ENCODE measurements at regions not wholly inside any gene's neighbourhood (a gene's known extent, or its start where the extent isn't known, plus 50 kb on each side); places are given as distances from the start of the nearest gene placed in this dataset.

DNA sequence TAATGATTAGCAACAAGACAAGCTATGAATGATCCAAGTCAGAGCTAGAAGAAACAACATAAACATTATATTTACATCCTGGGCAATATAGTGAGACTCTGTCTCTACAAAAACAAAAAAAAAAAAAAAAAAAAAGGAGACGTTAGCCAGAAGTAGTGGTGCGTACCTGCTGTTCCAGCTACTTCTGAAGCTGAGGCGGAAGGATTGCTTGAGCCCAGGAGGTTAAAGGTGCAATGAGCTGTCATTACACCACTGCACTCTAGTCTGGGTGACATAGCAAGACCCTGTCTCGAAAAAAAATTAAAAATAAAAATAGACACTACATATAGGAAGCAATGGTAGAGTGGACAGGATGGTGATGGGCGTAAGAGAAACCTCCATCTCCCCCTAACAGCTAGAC is 144.6 kb upstream of the VCX3A start:
- Histone ChIP-seq H3K4me1 (no peaks in the 10 kb centered on the region), H3K4me3 (no peak overlapping the region), H3K36me3 (ENCODE audit: low read depth, missing control alignments) (no peaks in the 10 kb centered on the region), H3K27me3 (no peaks in the 10 kb centered on the region), H3K27ac (no peak overlapping the region), H3K9me3 (no peaks in the 10 kb centered on the region)
- intact Hi-C loops (cut with DNase I; ENCODE audit: low total_unique reads): no loop called here
- no peak for TF ChIP-seq POLR2A (IDR thresholded peaks at IDR 0.05)
- TF ChIP-seq, protein P1, sequence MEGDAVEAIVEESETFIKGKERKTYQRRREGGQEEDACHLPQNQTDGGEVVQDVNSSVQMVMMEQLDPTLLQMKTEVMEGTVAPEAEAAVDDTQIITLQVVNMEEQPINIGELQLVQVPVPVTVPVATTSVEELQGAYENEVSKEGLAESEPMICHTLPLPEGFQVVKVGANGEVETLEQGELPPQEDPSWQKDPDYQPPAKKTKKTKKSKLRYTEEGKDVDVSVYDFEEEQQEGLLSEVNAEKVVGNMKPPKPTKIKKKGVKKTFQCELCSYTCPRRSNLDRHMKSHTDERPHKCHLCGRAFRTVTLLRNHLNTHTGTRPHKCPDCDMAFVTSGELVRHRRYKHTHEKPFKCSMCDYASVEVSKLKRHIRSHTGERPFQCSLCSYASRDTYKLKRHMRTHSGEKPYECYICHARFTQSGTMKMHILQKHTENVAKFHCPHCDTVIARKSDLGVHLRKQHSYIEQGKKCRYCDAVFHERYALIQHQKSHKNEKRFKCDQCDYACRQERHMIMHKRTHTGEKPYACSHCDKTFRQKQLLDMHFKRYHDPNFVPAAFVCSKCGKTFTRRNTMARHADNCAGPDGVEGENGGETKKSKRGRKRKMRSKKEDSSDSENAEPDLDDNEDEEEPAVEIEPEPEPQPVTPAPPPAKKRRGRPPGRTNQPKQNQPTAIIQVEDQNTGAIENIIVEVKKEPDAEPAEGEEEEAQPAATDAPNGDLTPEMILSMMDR (IDR thresholded peaks at IDR 0.05): no peak
- WGBS, 2 donors: 85 to 97% methylated on average over 5 of the region's 5 CpGs
- DNase-seq: no peak

DNA sequence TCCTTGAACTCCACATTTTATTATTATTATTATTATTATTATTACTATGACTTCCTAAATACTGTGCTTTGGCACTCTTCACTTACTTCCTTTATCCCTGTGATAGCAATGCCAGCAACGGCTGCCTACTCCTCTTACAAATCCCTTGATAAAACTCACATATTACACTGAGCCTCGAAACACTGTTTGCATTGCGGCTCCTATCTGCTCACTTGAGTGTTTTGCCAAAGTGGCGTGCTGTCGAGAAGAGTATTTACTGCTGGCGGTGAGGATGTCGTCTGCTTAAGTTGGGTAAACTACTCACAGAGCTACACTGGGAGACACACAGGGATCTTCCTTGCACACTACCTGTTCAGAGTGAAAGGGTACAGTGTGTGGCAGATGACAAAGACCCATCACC is 143.4 kb upstream of the VCX3A start:
- no peaks in the 10 kb centered on the region for H3K27me3 ChIP-seq
- 41 to 44% methylated on average over 7 of the region's 7 CpGs for WGBS, 2 donors
- intact Hi-C loops (cut with DNase I; ENCODE audit: low total_unique reads): no loop called here
- TF ChIP-seq, protein P1 (IDR thresholded peaks at IDR 0.05): no peak
- no peak for TF ChIP-seq POLR2A (IDR thresholded peaks at IDR 0.05)
- no peaks in the 10 kb centered on the region for H3K36me3 ChIP-seq (ENCODE audit: low read depth, missing control alignments)
- no peak overlapping the region for H3K27ac ChIP-seq
- no peak for DNase-seq
- H3K4me1 ChIP-seq: no peaks in the 10 kb centered on the region
- no peak overlapping the region for H3K4me3 ChIP-seq
- H3K9me3 ChIP-seq: no peaks in the 10 kb centered on the region

DNA sequence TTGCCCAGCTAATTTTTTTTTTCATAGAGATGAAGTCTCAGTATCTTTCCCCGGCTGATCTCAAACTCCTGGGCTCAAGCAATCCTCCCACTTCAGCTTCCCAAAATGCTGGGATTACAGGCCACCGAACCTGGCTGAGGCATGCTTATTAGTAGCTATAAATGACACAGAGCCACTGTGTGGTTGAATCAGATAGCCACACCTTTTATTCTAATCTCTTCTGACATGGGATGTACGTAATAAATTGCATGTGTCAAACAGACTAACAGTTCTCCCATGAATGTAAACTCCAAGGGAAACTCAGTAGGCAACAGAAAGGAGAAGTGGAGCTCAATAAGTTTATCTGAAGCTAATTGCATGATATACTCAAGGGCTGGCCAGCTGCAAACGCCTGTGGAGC is 139.8 kb upstream of the VCX3A start:
- Histone ChIP-seq H3K4me1 (no peaks in the 10 kb centered on the region), H3K27me3 (no peaks in the 10 kb centered on the region), H3K36me3 (ENCODE audit: low read depth, missing control alignments) (no peaks in the 10 kb centered on the region), H3K4me3 (no peak overlapping the region), H3K27ac (no peak overlapping the region), H3K9me3 (no peaks in the 10 kb centered on the region)
- intact Hi-C loops (cut with DNase I; ENCODE audit: low total_unique reads): no loop called here
- DNase-seq: no peak
- no peak for TF ChIP-seq POLR2A (IDR thresholded peaks at IDR 0.05)
- TF ChIP-seq, protein P1 (IDR thresholded peaks at IDR 0.05): no peak
- 75 to 77% methylated on average over 3 to 4 of the region's 4 CpGs for WGBS, 2 donors

DNA sequence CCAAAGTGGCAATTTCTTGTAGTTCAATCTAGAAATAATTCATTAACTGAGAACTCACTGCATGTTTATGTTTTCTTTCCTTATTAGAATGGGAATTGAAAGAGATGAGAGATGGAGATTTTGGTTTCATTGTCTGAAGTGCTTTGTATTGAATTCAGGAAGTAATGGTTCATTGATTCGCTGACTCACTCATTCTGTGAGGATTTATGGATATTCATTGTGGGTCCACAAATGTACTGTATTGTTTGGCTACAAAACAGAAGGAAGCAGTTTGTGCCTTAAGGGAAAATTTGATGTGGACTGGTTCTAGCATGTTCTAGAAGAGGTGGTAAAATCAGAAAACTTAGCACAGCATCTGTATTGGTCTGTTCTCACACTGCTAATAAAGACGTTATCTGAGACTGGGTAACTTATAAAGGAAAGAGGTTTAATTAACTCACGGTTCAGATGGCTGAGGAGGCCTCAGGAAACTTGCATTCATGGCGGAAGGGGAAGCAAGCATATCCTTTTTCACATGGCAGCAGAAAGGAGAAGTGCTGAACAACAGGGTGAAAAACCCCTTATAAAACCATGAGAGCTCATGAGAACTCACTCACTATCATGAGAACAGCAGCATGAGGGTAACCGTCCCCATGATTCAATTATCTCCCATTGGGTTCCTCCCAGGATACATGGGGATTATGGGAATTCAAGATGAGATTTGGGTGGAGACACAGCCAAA is 132.3 kb upstream of the VCX3A start:
- Histone ChIP-seq H3K9me3 (no peaks in the 10 kb centered on the region), H3K27ac (no peak overlapping the region), H3K27me3 (no peaks in the 10 kb centered on the region), H3K4me3 (no peak overlapping the region), H3K4me1 (no peaks in the 10 kb centered on the region), H3K36me3 (ENCODE audit: low read depth, missing control alignments) (no peaks in the 10 kb centered on the region)
- DNase-seq: no peak
- intact Hi-C loops (cut with DNase I; ENCODE audit: low total_unique reads): no loop called here
- 72 to 81% methylated on average over 4 to 5 of the region's 5 CpGs for WGBS, 2 donors
- TF ChIP-seq POLR2A (IDR thresholded peaks at IDR 0.05): no peak
- TF ChIP-seq, protein P1 (IDR thresholded peaks at IDR 0.05): no peak

DNA sequence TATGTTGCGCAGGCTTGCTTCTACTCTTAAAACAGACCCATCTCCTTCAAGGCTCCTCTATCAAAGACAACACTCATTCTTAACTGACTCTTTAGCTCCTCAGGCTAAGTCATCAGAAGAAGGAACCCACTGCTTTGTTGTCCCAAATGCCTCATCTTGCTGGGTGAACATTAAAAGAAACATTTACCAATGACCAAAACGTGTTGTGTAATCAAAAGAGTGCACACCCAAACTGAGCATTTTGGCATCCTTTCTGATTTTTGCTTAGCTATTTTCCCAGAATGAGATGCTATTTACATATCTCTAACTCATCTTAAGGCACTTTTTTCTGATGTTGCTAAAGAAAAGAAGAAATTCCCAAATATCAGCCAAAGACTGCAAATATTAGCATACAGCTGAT is 131.7 kb upstream of the VCX3A start:
- intact Hi-C loops (cut with DNase I; ENCODE audit: low total_unique reads): no loop called here
- H3K9me3 ChIP-seq: no peaks in the 10 kb centered on the region
- no peak overlapping the region for H3K4me3 ChIP-seq
- no peak overlapping the region for H3K27ac ChIP-seq
- WGBS, 2 donors: 79 to 84% methylated on average over 2 of the region's 2 CpGs
- H3K36me3 ChIP-seq (ENCODE audit: low read depth, missing control alignments): no peaks in the 10 kb centered on the region
- DNase-seq: no peak
- no peaks in the 10 kb centered on the region for H3K27me3 ChIP-seq
- no peaks in the 10 kb centered on the region for H3K4me1 ChIP-seq
- TF ChIP-seq, protein P1 (IDR thresholded peaks at IDR 0.05): no peak
- TF ChIP-seq POLR2A (IDR thresholded peaks at IDR 0.05): no peak

All from testis (tissue), 2 donors.